ENCODE measurements at regions not wholly inside any gene's neighbourhood (a gene's known extent, or its start where the extent isn't known, plus 50 kb on each side); places are given as distances from the start of the nearest gene placed in this dataset.

GRCh38 chr10:105347487-105347886 lies 706.4 kb downstream of the SORCS3 start:
- in situ Hi-C loops (cut with HindIII; ENCODE audit: low sequenced_read_pairs), result no loop called here

GRCh38 chr10:105342606-105343005 lies 701.5 kb downstream of the SORCS3 start:
- in situ Hi-C loops (cut with HindIII; ENCODE audit: low sequenced_read_pairs), result no loop called here

GRCh38 chr10:105339669-105340068 lies 698.6 kb downstream of the SORCS3 start:
- in situ Hi-C loops (cut with HindIII; ENCODE audit: low sequenced_read_pairs), result no loop called here

DNA sequence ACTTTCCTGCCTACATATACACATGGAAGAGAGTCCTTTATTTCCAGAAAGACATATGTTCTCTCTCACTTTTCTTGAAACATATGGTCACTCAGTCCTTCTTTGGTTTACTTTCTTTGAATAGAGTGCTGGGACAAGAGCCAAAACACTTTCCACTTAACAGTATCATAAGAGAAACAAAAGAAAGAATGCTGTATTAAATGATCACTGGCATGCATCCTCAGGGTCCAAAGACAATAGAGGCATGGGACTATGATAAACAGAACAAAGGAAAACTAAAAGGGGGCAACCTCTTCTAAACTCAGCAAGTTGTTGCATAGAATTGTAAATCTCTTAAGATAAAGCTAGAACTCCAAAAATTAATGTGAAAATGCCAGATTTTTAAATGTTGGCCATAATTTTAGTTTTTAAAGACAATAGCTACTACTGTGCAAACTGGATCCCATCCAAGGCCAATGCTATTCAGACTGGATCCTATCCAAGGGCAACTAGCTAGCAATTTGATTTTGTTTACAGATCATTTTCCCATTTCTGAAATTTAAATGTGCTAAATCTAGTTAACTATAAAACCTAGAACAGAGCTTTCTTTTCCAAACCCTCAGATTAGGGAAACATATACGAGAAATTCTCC lies 687.5 kb downstream of the SORCS3 start:
- in situ Hi-C loops (cut with HindIII; ENCODE audit: low sequenced_read_pairs), result no loop called here

Data from endothelial cell of hepatic sinusoid (primary cell).